Eye (tissue), 1 donor: ENCODE measurements at regions not wholly inside any gene's neighbourhood (a gene's known extent, or its start where the extent isn't known, plus 50 kb on each side); places are given as distances from the start of the nearest gene placed in this dataset.

Experiments used
- DNase-seq: peaks from one replicate; pipeline ENCODE4 v3.0.0-alpha.2; 2015

GRCh38 chr20:16220826-16221225, 352.4 kb downstream of the KIF16B start:
- DNase-seq, result no peak

- DNase-seq, result no peak
Measured at GRCh38 chr20:16219182-16219581, 354.1 kb downstream of the KIF16B start.

DNA sequence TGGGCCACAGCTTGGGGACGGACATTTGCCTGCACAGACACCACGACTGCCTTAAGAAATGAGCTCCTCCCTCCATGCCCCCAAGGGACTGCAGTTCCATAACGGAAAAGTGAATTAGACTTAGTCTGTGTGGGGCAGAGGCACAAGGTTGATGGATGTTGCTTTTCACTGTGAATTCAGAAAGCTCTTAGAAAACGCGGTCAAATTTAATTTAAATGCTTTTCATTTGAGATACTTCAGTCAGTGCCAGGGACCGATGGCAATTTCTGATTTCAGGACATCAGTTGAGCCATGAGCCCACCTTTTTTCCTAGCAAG, 356.4 kb downstream of the KIF16B start:
- DNase-seq, result no peak

DNA sequence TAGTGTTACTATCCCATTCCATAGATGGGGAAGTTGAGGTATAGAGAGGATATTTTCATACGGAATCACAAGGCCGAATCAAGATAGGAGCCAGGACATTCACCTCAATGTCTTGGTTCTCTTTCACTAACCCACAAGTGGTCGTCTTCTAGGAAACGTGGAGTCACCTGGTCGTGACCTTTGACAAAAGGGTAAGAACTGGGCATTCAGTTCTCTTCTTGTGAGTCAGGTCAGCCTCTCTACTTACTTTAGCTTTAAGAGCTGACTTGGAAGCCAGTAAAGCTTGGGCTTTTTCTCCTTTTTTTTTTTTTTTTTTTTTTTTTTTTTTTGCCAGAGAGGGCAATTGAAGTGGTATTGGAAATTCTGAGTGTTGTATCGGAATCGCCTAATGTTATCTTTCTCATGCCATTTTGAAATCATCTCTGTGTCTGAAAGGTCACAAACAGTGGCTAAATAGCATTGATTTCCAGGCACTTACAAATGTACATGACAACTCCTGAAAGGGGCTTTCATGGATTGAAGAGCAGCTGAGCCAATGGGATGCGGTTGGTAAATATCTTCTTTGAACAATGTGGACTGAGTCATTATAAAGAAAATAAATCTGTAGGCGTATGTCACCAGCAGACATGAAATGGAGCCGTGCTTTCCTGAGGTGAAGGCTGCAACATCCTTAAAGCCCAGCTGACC, 356.9 kb downstream of the KIF16B start:
- no peak for DNase-seq

GRCh38 chr20:16215041-16215440, 358.2 kb downstream of the KIF16B start:
- DNase-seq, result no peak

GRCh38 chr20:16212790-16213189, 360.5 kb downstream of the KIF16B start:
- no peak for DNase-seq

DNA sequence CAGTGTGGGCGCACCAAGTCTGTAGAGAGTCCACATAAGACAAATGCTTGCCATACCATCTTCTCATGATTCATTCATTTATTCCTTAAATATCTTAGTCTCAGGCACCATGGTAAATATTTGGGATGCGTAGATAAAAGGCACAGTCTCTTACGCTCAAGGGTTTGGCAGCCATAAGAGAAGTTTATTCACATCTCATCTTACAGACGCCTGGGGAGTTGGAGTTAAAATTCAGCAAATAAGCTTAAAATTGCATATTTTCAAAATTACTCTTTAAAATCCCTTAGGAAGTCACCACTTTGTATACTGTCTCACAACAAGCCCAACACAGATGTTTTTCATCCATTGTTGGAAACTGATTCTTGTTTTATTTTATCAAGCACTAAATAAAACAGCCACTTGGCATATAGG, 363.3 kb downstream of the KIF16B start:
- DNase-seq, result peak; percentile 42

DNA sequence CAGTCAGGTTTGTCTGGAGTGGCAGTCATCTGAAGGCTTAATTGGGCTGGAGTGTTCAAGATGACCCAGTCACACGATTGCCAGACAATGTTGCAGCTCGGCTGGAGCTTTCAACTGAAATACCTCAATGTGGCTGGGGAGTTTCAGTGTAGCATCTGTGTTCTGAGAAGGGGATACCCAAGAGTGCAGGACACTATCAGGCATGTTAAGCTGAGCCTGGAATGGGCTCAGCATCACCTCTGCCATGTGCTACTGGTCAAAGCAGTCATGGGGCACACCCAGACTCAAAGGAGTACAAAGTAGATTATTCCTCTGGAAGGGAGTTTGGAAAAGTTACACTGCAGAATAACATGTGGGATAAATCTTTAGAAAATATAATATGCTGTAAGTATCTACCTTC, 363.9 kb downstream of the KIF16B start:
- no peak for DNase-seq

- DNase-seq, result no peak
Measured at GRCh38 chr20:16208443-16208842, 364.8 kb downstream of the KIF16B start.

DNA sequence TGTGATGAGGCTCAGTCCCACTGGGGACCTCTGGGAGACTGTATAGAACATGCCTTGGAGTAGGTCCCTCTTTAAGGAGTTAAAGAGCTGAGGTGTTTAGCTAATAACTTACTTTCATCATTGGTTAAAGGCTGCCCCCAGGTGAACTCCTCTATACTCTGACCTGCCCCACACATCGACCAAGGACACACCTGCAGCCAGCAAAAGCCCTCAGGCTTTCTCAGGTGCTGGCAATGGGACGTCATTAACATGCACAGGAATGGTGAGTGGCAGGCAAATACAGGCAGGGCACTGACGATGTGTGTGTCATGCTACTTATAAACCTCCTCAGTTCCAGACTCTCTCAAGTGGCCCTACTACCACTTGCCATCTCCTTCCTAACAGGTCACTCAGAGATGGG, 366.4 kb downstream of the KIF16B start:
- no peak for DNase-seq

DNA sequence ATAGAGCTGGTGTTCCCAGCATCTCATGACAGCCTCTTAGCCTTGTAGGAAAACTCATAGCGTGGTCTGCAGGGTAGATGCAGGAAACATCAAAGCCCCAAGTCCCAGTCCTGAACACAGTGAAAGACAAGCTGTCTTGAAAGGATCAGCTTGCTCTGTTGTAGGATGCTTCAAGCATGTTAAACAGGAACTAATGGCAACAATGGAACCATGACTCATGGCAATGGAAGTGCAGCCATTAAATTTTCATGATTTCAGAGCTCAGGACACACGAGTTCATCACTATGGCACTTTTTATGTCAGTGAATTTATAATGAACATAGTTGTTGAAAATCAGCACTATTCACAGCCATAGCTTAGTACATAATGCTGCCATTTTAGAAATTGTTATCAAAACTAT, 367.7 kb downstream of the KIF16B start:
- DNase-seq, result peak; percentile 10

- DNase-seq, result no peak
Measured at GRCh38 chr20:16203096-16203495, 370.2 kb downstream of the KIF16B start.

DNA sequence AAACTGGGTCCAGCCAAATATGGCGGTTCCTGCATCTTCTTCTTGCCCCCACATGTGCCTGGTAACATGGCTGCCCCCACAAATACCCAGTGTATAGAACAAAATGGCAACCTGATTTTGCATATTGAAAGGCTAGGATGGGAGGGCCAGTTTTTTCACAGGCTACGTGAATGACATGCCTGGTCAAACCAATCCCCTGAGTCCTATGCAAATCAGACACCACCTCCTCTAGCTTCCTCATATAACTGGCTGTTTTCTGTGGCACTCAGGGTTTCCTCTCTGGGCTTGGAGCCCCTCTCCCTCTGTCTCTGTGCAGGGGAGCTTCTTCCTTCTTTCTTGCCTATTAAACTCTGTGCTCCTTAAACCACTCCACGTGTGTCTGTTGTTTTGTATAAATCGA, 372.1 kb downstream of the KIF16B start:
- DNase-seq, result no peak

DNA sequence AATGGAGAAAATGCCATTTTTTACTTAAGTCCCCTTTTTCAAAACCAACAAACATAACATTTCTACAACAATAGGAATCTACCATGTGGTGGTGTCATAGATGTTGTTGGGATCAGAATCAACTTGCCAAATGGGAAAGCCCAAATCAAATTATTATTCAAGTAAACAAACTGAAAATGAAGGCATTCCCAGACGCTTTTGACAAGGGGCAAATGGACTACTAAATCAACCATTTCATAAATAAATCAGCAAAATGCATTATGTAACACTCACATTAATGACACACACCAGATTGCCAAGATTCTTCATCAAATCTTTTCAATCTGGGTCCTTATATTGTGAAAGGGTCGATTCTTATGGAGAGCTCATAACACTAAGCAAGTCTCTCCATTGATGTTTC, 375.6 kb downstream of the KIF16B start:
- no peak for DNase-seq

GRCh38 chr20:16195671-16196070, 377.6 kb downstream of the KIF16B start:
- no peak for DNase-seq

DNA sequence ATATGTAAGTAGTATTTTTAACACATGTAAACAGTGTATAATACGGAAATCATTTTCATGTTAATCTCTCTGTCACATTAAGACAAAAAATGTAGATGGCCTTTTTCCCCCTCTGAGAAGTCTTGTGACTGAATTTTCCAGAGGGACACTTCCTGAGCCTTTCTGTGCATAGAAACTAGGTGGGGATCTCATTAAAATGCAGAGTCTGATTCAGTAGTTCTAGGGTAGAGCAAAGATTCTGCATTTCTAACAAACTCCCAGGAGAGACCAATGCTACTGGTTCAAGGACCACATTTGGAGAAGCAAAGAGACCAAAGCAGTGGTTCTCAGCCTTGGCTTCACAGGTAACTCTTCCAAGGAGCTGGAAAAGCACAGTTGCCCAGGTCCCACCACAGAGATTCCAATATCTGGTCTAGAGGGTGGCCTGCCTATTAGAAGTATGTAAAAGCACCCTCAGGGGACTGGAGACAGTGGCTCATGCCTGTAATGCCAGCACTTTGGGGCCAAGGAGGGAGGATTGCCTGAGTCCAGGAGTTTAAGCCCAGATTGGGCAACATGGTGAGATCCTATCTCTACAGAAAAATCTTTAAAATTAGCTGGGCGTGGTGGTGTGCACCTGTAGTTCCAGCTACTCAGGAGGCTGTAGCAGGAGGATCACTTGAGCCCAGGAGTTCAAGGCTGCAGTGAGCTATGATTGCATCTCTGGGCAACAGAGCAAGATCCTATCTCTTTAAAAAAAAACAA, 378.5 kb downstream of the KIF16B start:
- DNase-seq, result no peak

GRCh38 chr20:16191496-16191895, 381.8 kb downstream of the KIF16B start:
- no peak for DNase-seq

- DNase-seq, result peak; percentile 11
Measured at GRCh38 chr20:16189371-16189770, 383.9 kb downstream of the KIF16B start.

DNA sequence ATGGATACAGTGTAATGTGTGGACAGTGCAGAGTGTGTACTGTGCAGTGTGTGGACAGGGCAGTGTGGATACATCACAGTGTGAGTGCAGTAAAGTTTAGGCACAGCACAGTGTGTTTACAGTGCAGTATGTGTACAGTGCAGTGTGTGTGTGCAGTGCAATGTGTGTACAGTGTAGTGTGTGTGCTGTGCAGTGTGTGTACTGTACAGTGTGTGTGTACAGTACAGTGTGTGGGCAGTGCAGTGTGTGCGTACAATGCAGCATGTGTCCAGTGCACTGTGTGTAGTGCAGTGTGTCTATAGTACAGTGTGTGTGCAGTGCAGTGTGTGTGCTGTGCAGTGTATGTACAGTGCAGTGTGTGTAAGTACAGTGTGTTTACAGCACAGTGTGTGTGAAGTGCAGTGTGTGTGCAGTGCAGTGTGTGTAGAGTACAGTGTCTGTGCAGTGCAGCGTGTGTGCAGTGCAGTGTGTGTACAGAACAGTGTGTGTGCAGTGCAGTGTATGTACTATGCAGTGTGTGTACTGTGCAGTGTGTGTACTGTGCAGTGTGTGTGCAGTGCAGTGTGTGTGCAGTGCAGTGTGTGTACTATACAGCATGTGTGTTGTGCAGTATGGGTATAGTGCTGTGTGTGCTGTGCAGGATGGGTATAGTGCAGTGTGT, 385.2 kb downstream of the KIF16B start:
- DNase-seq, result no peak

DNA sequence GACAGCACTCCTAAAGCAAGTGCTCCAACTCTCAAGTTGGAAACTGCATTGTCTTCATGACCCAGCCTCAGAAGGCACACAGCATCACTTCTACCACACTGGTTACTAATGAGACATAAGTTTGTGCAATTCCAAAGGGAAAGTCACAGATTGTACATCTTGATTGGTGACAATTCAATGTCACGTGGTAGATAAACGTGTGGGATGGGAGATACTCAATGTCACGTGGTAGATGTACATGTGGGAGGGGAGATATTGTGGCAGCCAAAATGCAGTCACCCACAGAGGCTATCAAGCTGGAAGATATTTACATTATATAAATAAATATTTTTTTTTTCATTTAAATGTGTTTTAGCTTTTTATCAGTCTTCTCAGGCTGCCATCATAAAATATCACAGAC, 393.3 kb downstream of the KIF16B start:
- DNase-seq, result no peak

DNA sequence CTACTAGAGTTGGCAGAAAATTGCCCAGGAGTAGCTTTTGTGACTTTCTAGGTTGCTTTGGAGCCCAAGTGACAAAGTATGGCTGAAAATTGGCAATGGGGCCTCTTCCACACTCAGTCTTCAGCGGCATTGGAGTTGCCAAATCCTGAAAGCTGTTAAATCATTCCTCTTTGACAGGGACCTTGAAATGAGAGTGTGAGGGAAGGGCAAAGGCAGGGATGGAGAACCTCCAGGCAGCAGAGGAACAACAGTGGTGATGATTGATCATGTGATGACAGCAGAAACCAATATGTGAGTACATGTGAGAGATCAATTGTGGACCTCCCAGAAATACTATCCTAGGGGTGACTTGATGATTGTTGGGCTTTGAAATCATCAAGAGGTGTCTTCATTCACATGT, 393.9 kb downstream of the KIF16B start:
- DNase-seq, result no peak

- DNase-seq, result peak; percentile 53
Measured at GRCh38 chr20:16178546-16179135, 394.6 kb downstream of the KIF16B start.

DNA sequence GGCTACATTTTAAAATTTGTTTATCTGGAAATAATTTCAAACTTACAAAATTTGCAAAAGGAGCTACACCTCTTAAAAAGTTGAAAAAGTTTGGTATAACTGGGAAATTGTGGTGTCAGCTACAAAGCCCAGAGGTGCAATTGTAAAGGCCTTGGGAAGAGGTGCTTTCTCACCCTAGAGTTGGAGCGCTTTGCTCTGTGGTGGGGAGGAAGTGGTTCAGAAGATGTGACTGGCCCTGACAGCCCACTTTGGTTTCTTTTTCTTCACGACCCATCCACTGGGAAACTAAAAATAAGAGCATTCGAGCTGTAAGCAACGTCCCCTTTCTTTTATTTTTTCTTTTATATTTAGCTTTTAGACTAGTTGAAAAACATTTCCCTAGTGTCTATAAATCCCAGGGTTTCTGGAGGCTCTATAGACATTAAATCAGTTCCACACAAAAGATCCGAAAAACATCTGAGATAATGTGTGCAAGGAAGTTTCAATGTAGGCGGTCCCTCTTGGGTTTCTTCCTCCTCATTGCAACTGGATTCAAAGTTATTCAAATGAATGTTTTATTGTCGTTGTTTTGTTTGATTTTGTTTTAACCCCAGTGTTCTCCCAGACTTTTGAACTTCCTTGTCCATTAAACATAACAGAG, 397.8 kb downstream of the KIF16B start:
- DNase-seq, result no peak
